AML-193 (cell line): ENCODE measurements at regions not wholly inside any gene's neighbourhood (a gene's known extent, or its start where the extent isn't known, plus 50 kb on each side); places are given as distances from the start of the nearest gene placed in this dataset.

Experiments
- DNase-seq, 2 experiments: peaks; one replicate each; lab custom pipeline; 2025; lab: John Stamatoyannopoulos, UW

DNA sequence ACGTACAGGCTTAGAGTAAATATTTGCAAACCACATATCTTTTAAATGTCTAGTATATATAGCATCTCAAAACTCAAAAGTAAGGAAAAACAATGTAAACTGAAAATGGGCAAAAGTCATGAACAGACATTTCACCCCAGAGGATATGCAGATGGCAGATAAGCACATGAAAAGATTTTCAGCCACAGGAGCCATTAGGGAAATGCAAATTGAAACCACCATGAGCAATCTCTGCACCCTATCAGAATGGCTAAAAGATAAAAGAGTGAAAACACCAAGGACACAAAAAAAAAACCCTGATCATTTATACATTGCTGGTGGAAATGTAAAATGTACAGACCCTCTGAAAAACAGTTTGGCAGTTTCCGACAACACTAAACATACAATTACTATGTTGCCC lies 292.7 kb downstream of the ZNF516 start:
- no peak for DNase-seq

DNA sequence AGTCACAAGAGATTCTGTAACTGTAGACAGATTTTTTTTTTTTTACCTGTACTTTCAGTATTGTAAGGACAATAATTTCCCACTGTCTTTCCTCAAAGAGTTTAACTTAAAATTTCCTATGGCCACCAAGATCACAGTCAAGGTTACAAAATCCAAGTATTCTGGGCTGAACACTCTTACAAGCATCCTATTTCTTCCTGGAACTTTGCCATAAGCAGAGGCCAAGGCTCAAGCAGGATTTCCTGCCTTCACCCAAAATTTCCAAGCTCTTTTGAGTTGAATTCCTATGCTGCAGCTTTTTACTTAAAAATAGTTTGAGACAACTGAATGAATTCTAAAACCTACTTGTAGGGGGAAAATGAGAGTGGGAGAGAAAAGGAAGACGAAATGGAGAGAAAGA lies 299.4 kb downstream of the ZNF516 start:
- DNase-seq: no peak

DNA sequence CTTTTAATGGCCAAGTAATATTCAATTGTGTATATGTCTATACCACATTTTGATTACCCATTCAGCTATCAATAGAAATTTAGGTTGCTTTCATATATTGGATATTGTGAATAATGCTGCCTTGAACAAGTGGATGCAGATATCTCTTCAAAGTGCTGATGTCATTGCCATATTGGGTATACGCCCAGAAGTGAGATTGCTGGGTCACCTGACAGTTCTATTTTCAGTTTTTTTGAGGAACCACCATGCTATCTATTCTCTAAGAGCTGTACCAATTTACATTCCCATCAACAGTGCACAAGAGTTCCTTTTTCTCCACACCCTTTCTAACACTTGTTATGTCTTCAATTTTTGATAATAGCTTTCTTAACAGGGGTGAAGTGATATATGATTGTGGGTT lies 306.9 kb downstream of the ZNF516 start:
- no peak for DNase-seq

DNA sequence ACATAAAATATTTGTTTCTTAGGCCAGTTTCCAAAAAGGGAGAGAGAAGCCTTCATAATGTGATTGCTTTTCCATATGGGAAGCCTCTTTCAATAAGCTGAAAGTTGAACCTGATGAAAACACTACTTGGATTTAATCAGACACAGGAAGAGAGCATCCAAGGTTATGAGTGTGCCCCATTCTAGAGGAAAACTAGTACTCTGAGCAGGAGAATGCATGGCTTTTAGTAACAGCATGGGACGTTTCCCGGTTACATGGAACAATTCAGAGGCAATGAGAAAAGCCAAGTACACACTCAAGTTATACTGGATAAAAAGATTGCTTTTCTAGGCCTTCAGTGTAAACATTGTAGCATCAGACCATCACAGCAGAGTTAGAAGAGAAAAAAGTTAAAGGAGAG lies 315.8 kb downstream of the ZNF516 start:
- no peak for DNase-seq

DNA sequence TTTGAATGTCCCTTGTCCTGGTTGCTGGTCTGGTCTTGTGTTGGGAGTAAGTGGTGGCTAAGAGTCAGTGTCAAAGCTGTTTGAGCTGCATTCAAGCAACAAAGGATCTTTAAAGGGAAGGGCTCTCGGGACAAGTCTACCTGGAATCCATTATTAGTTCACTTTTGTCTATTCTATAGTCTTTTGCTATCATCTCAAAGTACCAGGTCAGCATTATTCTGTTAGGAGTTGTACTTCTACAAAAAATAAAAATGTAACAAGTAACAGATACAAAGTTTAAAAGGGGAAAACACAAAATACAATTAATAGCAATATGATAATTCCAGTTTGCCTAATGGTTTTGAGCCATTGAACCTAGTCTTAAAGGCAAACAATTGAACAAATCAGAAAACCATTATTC lies 317.9 kb downstream of the ZNF516 start:
- no peak for DNase-seq

DNA sequence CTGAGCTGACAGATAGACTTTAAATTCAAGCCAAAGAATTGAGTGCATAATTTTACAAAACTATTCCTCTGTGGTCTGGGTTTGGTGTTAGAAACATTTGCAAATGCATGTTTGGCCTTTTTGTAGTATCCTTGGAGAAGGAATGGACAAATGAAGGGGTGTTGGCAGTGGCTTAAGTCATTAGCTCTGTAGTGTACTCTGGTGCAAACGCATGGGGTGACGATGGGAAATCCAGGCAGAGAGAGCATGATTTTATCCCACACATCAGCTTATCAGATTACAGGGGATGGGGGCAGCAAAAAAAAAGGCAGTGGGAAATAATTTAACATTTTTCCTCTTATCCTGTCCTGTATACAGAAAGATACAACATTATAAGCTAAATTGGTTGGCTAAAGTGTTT lies 320.6 kb downstream of the ZNF516 start:
- no peak for DNase-seq

DNA sequence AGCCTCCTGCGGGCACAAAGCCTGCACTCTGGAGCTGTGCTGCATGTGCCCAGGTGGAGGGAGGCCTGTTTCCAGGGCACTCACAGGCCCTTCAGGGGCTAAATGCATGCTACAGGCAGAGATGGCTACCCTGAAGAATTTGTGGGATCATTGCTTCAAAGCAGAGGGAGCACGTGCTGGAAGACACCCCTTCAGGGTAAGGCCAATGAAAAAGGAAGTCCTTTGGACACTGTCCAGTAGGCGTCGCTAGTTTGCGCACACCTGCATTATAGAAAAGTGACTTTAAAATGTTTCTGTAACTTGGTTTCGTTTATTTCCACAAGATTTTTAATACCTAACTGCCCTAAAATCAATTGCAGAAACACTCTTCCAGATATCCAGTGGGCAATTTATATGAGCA lies 325.3 kb downstream of the ZNF516 start:
- no peak for DNase-seq

DNA sequence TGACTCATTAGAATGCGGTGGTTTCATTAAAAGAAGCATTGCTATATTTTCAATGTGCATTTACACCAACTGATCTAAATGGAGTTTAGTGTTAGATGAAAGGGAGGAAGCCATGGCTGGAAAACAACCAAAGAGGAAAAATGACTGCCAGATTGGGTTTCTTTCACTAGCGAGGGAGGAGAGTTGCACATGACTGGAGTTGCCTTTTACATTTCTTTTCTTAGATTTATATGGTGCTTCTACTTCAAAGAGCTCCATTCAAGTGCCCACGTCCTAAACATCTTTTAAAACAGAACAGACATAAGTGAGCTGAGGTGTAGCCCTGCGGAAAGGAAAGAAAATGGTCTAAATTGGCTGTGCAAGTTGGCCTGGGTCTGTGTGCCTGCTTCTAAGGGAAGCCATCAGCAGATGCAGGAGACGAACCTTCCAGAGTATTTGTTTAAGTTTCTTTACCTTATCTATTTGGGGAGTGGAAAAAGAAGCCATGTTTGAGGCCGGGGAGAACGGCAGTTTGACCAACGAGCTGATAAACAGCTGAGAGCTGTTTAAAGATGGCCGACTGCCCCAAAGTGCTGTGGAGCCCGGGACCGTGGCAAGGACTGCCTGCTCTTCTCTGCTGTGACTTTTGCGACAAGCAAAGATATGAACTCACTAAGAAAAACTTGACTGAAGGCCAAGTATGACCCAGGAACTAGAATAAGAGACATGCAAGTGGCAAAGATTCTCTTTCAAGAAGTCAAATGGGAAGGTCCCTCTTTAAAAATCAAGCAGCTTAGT lies 327.0 kb downstream of the ZNF516 start:
- no peak for DNase-seq

DNA sequence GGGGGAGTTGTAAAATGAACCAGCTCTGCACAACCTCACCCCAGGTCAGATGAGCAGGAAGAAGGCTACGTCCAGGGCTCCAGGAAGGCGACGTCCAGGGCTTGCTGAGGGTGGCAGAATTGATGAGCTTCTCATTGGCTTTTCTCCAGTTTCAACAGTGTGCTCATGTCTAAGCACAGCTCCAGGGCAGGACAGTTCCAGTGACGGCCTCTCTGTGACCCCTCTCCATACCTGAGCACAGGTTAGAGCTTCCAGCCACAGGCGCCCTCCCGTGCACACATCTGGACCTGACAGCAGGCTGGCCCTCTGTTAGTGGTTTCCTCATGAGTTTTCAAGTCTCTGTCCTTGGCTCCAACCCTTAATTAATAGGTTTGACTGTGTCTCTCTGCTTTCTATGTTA lies 327.6 kb downstream of the ZNF516 start:
- DNase-seq: no peak

DNA sequence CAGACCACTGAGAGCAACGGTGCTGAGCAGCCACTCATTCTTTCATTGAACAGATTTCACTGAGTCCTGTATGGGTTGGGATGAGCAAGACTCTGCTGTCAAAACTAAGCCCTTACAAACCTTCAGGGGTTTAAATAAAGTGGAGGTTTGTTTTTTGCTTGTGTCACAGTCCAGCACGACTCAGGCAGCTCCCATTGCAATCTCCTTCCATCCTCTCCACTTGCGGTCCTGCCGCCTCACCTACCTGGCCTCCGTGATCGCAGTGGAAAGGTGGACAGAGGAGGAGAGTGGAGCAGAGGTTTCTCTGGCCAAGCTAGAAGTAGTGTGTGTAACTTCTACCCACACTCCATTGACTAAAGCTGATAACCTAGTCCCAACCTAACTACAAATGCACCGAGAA lies 332.2 kb downstream of the ZNF516 start:
- no peak for DNase-seq

DNA sequence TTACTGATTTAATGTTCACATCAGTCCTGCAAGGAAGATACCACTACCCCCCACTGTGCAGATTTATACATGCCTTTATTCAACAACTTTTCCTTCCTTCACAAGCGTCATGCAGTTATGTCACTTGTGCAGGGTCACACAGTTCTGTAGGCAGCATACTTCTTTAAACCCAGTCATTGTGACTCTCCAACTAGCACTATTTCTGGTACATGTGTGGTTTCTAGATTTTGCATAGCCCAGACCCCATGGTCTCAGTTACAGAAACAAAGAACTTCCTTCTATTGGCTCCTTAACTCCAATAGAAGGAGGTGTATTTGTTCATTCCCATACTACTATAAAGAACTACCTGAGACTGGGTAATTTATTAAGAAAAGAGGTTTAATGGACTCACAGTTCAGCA lies 333.1 kb downstream of the ZNF516 start:
- DNase-seq: no peak

DNA sequence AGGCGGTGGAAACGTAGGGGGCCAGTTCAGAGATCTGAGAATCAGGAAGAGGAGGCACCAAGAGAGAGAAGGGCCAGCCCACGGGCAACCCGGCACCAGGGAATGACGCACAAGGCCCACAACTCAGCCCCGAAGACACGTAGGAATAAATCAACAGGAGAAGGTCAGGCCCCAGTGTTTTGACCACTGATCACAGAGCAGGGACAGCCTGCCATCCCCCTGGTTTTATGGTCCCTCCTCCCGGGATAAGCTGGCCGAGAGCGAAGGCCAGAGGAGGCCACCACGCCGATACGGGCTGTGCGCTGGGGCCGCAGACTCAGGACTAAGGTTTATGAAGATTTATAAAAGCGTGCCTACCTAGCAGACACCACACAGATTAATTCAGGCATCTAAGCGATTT lies 341.4 kb downstream of the ZNF516 start:
- DNase-seq: no peak

DNA sequence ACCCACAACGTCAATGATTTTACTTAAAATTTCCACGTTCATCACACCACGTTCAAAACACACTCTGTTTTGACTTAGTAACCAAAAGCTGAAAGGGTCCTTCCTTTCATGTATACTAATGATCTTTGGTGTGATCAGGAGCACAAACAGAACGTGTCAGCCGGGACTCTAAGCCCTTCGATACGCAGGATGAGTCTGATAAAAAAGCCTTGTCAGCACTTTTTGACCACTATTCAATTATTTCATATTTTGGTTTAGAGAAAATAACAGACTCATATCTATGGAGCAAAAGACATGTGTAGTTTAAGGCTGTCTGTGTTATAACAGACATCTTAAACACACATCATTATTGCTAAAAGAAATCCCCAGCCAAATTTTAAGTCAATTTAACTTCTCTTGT lies 345.3 kb downstream of the ZNF516 start:
- DNase-seq: no peak

DNA sequence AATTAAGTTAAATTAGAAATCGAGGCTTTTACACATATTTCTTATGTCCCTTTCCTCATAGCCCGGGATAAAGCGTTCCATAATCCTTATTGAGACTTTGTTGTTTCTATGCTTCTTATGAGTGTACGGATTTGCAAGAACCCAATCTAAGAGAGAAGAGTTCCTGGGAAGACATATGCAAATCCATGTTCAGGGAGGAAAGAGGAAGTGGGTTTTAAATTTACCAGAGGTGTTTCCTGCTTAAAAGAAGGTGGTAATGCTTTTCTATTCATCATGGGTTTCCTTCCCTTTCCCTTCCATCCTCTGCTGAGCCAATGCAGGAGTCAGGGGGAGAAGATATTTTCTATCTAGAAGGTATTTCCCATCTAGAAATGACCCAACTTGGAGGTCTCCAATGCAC lies 345.8 kb downstream of the ZNF516 start:
- no peak for DNase-seq

DNA sequence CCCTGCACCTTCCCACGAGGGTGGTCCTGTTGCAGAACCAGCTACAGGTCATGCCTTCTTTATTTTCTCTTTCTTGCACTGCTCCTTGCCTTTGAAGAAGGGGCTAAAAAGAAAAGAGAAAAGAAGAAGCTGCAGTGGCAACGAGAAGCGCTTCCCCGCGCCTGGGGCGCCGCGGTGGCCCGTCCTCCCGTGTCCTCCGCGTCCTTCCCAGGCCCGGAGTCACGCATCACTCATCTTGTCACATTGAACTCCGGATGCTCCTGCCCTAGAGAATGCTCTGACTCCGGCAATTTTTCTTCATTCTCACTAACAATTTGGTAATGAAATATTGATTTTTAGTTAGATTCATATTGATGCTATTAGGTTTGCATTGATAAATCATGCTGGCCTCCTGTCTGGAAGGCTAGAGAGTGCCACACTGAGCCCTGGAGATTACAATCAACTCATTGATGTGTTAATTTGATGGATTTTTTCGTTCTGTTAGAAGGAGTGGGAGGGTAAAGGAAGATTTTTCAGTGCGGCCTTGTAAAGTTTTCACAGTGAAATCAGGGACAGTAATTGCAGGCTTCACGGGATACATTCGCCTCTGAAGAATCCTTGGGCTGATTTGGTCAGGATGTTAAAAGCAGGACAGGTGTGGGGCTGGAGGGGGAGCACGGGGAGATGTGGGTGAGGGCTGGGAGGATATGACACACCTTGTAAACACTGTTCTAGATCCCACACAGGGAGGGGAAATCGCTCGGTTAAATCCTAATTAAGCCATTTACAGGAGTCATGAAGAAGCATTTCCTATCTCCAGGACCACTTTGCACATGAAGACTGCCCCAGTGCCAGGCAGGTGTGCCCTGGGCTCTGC lies 349.3 kb downstream of the ZNF516 start:
- DNase-seq: no peak

DNA sequence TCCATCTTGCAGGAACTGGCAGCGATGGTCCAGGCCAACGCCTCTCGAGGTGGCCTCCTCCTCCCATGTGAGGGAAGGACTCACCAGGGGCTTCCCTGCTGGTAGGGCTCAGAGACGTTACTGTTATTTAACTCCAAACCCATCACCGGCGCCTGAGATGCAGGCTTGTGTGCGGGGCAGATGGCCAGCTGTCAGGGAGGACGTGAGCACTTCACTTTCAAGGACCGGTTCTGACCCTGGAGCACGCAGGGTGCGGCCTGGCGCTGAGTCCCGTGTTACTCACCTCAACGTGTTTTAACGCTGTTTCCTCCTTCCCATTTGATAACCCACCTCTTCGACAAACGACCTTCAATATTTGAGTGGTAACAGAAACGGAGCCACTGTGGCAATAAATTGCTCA lies 350.2 kb downstream of the ZNF516 start:
- no peak for DNase-seq

DNA sequence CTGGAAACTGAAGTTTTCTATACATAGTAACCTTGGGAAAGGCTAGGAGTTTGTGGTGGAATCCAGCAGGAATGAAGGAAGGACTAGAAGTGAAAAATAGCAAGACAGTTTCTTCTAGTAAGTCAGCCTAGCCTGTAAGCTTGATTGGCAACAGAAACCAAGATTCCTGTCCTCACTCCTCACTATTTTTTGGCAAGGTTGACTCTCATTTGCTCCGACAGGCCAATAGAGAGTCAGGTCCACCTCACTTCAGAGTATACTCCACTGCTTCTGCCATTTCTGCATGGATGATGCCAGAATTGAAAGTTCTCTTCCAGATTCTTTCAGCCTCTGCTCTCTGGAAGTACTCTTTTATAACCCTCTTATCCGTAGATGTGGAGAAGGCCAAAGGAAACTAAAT lies 352.4 kb downstream of the ZNF516 start:
- no peak for DNase-seq

DNA sequence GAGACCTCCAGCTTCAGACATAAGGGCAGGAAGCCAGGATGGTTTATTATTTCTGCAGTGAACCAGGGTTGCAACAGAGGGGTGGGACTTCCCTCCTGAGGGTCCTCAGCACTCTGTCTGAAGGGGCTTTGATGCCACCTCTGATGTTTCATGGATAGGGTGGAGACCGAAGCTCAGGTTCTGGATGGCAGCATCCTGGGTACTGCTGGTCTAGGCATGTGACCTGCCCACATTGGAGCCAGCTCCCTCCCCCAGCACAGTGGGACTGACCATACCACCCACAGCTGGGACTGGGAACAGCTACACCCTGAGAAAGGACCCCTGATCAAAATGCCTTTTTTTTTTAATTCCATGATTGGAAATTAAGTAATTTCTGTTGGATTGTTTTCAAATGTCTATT lies 355.2 kb downstream of the ZNF516 start:
- no peak for DNase-seq

DNA sequence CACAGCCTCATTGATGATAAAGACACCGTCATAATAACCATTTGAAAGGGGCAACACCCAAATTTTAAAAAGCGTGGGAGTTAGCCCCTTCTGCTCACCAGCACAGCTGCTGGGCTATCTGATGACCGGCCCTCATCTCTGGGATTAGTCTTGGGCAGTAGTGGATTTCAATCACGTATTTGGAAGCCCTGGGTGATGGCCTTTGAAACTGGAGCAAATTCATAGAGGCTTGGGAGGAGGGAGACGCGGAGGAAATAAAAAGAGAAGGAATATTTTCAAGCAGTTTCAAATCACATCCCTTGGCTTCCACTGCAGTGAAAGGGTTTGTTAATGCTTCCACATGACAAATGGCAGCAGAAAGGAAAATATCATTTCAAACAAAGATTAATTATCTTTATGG lies 357.8 kb downstream of the ZNF516 start:
- no peak for DNase-seq

DNA sequence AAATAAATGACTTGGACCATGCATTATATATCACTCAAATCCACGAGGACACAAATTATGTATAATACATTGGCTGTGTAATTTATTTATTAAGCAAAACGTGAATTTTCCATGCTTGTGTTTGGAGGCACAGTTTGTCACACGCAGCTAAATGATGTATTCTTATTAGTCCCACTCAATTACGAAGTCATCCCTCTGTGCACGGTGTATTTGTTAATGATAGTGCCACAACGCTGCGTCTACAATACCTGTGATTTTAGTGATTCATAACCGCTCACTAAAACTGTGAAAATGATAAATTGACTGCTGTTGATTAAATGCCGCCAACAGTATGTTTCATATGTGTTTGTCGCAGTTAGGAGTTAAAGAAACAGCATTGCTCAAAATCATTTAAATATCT lies 358.3 kb downstream of the ZNF516 start:
- no peak for DNase-seq

DNA sequence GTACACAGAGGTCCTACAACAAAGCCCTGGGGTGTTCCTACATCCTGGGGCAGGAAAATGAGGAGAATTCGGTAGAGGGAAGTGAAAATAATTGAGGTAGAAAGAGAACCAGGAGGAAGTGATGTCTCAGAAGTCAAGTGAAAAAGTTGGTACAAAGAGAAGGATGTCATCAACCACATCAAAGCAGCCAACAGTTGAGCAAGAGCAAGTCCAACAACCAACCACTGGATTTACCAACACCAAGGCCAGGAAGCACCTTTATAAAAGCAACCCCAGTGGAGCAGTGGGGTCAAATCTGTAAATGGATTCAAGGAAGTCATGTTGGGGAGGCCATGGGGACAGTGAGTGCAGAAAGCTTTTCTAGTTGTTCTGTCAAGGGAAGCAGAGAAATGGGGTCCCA lies 360.4 kb downstream of the ZNF516 start:
- DNase-seq: peak in 1 of 2 experiments; percentile 8

DNA sequence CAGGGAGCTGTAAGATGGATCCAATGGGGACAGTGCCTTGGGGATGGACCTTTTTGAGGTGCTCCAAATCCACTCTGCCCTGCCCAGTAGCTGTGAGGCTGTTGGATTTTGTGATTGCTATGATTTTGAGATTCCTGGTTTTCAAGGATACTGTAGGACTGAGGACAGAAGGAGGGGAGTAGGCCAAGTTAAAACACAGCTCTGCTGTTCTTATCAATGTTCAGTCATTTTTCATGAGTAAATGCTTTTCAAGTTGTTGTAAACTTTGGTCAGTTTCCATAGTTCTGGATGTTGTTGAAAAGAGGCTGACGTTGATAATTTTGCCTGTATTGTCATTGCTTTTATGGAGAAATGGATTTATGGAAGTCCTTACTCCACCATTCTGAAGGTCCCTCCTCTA lies 361.2 kb downstream of the ZNF516 start:
- DNase-seq: no peak

DNA sequence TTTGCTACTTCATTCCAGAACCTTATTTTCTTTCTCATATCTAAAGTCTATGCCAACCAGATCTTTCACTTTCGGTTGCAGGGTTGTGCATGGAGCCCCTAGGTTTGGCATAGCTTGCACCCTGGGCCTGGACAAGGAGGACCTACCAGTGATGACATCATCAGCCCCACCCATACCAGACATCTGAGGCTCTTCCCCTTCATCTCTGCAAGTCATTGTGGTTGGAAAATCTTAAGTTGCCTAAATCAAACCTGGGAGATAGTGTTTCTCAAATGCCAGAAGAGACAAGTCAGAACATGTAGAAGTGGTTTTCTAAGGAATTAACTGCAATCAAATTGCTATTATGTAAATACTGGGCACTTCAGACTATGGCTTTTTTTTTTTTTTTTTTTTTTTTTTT lies 363.3 kb downstream of the ZNF516 start:
- DNase-seq: no peak

DNA sequence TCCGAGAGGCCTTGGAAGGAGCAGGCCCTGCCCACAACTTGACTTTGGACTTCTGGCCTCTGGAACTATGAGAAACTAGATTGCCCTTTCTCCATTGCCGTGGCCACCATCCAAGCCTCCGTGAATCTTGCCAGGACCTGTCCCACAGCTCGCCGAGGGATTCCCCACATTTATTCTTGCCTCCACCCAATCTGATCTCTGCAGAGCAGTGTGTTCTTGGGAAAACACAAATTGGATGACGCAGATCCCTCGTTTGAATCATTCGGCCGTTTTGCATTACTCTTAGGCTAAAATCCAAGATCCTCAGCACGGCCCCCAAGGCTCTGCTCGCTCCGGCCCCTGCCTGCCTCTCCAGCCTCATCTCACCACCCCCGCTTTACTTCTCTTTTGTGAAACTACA lies 364.2 kb downstream of the ZNF516 start:
- DNase-seq: no peak
